Ishikawa (cell line): ENCODE measurements at regions not wholly inside any gene's neighbourhood (a gene's known extent, or its start where the extent isn't known, plus 50 kb on each side); places are given as distances from the start of the nearest gene placed in this dataset.

Experiments used
- RAD21 ChIP-seq: IDR thresholded peaks from 2 replicates; pipeline ENCODE4 v1.6.1; 2012; ENCODE audit warnings: low read depth
- YY1 ChIP-seq: IDR thresholded peaks from 2 replicates; pipeline ENCODE4 v1.6.1; 2012; ENCODE audit warnings: low read depth
- TF ChIP-seq, protein P1 (sequence below): IDR thresholded peaks from 2 replicates; pipeline ENCODE4 v1.6.1; 2012

DNA sequence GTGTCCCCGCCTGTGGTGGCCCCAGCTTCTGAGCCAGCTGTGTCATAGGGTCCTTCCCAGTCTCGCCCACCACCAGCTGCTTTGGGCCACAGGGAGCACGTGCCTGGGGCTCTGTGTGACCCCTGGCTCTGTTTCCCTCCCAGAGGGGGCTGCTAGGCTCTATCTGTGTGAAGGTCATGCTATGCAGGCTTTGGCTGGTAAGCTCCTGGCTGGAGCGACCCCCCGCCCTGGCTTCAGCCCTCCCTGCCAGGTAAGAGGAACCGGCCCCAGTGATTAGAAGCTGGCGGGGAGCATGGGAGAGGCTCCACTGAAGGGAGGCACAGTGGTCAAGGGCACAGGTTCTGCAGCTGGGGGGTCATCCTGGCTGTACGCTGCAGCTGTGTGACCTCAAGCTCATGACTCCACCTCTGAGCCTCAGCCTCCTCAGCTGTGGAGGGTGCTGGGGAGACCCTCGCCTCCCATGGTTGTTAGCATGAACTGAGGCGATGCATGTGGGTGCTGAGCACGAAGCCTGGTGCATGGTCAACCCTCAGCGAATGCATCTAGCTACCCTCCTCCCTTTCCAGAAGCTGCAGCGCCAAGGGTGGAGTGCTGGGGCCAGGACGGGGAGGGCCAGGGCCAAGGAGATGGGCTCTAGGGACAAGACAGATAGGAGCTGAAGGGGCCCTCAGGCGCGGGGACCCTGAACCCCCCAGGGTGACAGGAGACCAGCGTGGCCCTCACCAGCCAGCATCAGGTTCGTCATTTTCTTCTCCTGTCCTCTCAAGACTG lies 163.8 kb upstream of the MVB12B start:
- TF ChIP-seq RAD21, result no peak
- TF ChIP-seq, protein P1, sequence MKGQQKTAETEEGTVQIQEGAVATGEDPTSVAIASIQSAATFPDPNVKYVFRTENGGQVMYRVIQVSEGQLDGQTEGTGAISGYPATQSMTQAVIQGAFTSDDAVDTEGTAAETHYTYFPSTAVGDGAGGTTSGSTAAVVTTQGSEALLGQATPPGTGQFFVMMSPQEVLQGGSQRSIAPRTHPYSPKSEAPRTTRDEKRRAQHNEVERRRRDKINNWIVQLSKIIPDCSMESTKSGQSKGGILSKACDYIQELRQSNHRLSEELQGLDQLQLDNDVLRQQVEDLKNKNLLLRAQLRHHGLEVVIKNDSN, result no peak
- TF ChIP-seq YY1, result no peak
